HFFc6 (cell line): ENCODE measurements at regions not wholly inside any gene's neighbourhood (a gene's known extent, or its start where the extent isn't known, plus 50 kb on each side); places are given as distances from the start of the nearest gene placed in this dataset.

Source experiments
- DNase-seq: peaks from one replicate; pipeline ENCODE4 v3.0.0-alpha.2; 2018
- H3K27ac Mint-ChIP-seq: 2 replicates; pipeline ENCODE4 v1.8.0; 2020; ENCODE audit warnings: mild to moderate bottlenecking, mixed read lengths
- H3K27me3 Mint-ChIP-seq: 2 replicates; pipeline ENCODE4 v1.8.0; 2021; ENCODE audit warnings: mild to moderate bottlenecking, moderate library complexity, mixed read lengths; ENCODE audit not compliant: insufficient read depth
- H3K36me3 Mint-ChIP-seq: 2 replicates; pipeline ENCODE4 v1.8.0; 2021; ENCODE audit warnings: low read depth, mixed read lengths
- H3K4me1 Mint-ChIP-seq: 2 replicates; pipeline ENCODE4 v1.8.0; 2020; ENCODE audit warnings: low read depth, mixed read lengths
- H3K4me3 Mint-ChIP-seq: 2 replicates; pipeline ENCODE4 v1.8.0; 2020; ENCODE audit warnings: mild to moderate bottlenecking, moderate library complexity, mixed read lengths
- H3K9me3 Mint-ChIP-seq: 2 replicates; pipeline ENCODE4 v1.8.0; 2020; ENCODE audit warnings: mild to moderate bottlenecking, mixed read lengths
- CTCF ChIP-seq: fragments of 200-600 bp; sonication (generic); IDR thresholded peaks from 2 replicates; pipeline ENCODE4 v1.5.0; 2021; ENCODE audit warnings: antibody characterized with exemption, mild to moderate bottlenecking

- Mint-ChIP-seq H3K4me3 (no peak overlapping the region), H3K36me3 (no peaks in the 10 kb centered on the region), H3K27me3 (peaks cover 19% of the 10 kb centered on the region), H3K9me3 (no peaks in the 10 kb centered on the region), H3K27ac (no peak overlapping the region), H3K4me1 (no peaks in the 10 kb centered on the region)
- DNase-seq, result no peak
- TF ChIP-seq CTCF, result no peak
Measured at GRCh38 chr10:28384557-28384956, 81.7 kb upstream of the MPP7 start.

DNA sequence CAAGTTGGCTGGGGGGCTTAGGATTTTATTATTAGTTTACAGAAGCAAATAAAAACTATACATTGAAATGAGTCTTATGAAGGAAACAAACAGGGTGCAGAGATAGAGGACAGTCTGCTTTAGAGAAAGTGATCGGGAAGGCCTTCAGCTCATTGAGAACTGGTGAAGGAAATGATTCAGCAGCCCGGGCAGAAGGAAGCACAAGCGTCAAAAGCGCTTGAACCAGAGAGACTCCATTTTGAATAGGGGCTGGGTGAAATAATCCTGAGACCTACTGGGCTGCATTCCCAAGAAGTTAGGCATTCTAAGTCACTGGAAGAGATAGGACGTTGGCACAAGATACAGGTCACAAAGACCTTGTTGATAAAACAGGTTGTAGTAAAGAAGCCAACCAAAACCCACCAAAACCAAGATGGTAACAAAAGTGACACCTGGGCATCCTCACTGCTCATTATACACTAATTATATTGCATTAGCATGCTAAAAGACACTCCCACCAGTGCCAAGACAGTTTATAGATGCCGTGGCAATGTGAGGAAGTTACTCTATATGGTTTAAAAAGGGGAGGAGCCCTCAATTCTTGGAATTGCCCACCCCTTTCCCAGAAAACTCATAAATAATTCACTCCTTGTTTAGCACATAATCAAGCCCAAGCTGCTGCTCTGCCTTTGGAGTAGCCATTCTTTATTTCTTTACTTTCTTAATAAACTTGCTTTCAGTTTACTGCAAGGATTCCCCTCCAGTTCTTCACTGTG is 83.1 kb upstream of the MPP7 start:
- Mint-ChIP-seq H3K4me1 (no peaks in the 10 kb centered on the region), H3K27me3 (peaks cover 15% of the 10 kb centered on the region), H3K36me3 (no peaks in the 10 kb centered on the region), H3K27ac (no peak overlapping the region), H3K9me3 (no peaks in the 10 kb centered on the region), H3K4me3 (no peak overlapping the region)
- no peak for TF ChIP-seq CTCF
- no peak for DNase-seq

- H3K4me3 Mint-ChIP-seq, result no peak overlapping the region
- no peaks in the 10 kb centered on the region for H3K9me3 Mint-ChIP-seq
- no peak overlapping the region for H3K27ac Mint-ChIP-seq
- DNase-seq, result no peak
- H3K4me1 Mint-ChIP-seq, result no peaks in the 10 kb centered on the region
- no peak for TF ChIP-seq CTCF
- peaks cover 19% of the 10 kb centered on the region for H3K27me3 Mint-ChIP-seq
- no peaks in the 10 kb centered on the region for H3K36me3 Mint-ChIP-seq
Measured at GRCh38 chr10:28386503-28386868, 83.6 kb upstream of the MPP7 start.

DNA sequence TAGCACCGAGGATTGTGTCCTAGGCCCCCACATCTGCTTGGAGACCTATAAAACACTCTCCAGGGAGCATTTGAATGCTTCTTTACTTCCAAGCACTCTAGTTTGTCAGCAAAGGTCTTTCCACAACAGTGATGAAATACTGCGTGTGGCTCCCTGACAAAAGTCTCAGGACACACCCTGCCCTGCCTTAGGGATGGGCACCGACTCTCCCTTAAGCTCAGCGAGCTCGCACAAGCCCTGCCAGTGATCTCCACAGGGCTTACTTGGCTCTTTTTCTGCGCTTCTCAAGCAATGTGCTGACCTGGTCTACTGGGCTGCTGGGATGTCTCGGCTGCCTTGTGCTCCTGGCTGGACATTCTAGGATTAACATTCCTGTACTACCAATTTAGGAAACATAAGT is 84.3 kb upstream of the MPP7 start:
- Mint-ChIP-seq H3K4me1 (no peaks in the 10 kb centered on the region), H3K4me3 (no peak overlapping the region), H3K27ac (no peak overlapping the region), H3K27me3 (peaks cover 19% of the 10 kb centered on the region), H3K36me3 (no peaks in the 10 kb centered on the region), H3K9me3 (no peaks in the 10 kb centered on the region)
- no peak for TF ChIP-seq CTCF
- no peak for DNase-seq

- no peaks in the 10 kb centered on the region for H3K36me3 Mint-ChIP-seq
- H3K4me3 Mint-ChIP-seq, result no peak overlapping the region
- DNase-seq, result no peak
- peaks cover 21% of the 10 kb centered on the region for H3K27me3 Mint-ChIP-seq
- H3K27ac Mint-ChIP-seq, result no peak overlapping the region
- H3K9me3 Mint-ChIP-seq, result no peaks in the 10 kb centered on the region
- TF ChIP-seq CTCF, result no peak
- H3K4me1 Mint-ChIP-seq, result peaks cover 5% of the 10 kb centered on the region; the same call in 1 of the 2 replicates
Measured at GRCh38 chr10:28391283-28391682, 88.4 kb upstream of the MPP7 start.
